ENCODE measurements at regions not wholly inside any gene's neighbourhood (a gene's known extent, or its start where the extent isn't known, plus 50 kb on each side); places are given as distances from the start of the nearest gene placed in this dataset.

GRCh38 chr5:173719731-173720082 is 103.3 kb upstream of the BOD1 start:
- no peak for DNase-seq (ENCODE audit: low read depth in 2 of 2)

GRCh38 chr5:173720286-173720952 is 104.0 kb upstream of the BOD1 start:
- DNase-seq (ENCODE audit: low read depth in 2 of 2), result no peak

- DNase-seq (ENCODE audit: low read depth in 2 of 2), result no peak
Observed at GRCh38 chr5:173720953-173721600, 104.6 kb upstream of the BOD1 start.

GRCh38 chr5:173721601-173722232 is 105.3 kb upstream of the BOD1 start:
- DNase-seq (ENCODE audit: low read depth in 2 of 2), result no peak

- no peak for DNase-seq (ENCODE audit: low read depth in 2 of 2)
Observed at GRCh38 chr5:173726846-173727557, 110.6 kb upstream of the BOD1 start.

- DNase-seq (ENCODE audit: low read depth in 2 of 2), result no peak
Observed at GRCh38 chr5:173727839-173728778, 111.7 kb upstream of the BOD1 start.

- DNase-seq (ENCODE audit: low read depth in 2 of 2), result no peak
Observed at GRCh38 chr5:173729079-173729765, 112.8 kb upstream of the BOD1 start.

GRCh38 chr5:173730632-173731298 is 114.3 kb upstream of the BOD1 start:
- no peak for DNase-seq (ENCODE audit: low read depth in 2 of 2)

- no peak for DNase-seq (ENCODE audit: low read depth in 2 of 2)
Observed at GRCh38 chr5:173733021-173733420, 116.6 kb upstream of the BOD1 start.

- DNase-seq (ENCODE audit: low read depth in 2 of 2), result no peak
Observed at GRCh38 chr5:173733425-173733824, 117.0 kb upstream of the BOD1 start.

- no peak for DNase-seq (ENCODE audit: low read depth in 2 of 2)
Observed at GRCh38 chr5:173733831-173734501, 117.5 kb upstream of the BOD1 start.

- no peak for DNase-seq (ENCODE audit: low read depth in 2 of 2)
Observed at GRCh38 chr5:173734716-173735115, 118.3 kb upstream of the BOD1 start.

- no peak for DNase-seq (ENCODE audit: low read depth in 2 of 2)
Observed at GRCh38 chr5:173735184-173735583, 118.7 kb upstream of the BOD1 start.

GRCh38 chr5:173735691-173736090 is 119.2 kb upstream of the BOD1 start:
- no peak for DNase-seq (ENCODE audit: low read depth in 2 of 2)

- DNase-seq (ENCODE audit: low read depth in 2 of 2), result no peak
Observed at GRCh38 chr5:173736374-173736773, 119.9 kb upstream of the BOD1 start.

GRCh38 chr5:173736923-173737412 is 120.5 kb upstream of the BOD1 start:
- DNase-seq (ENCODE audit: low read depth in 2 of 2), result no peak

- DNase-seq (ENCODE audit: low read depth in 2 of 2), result no peak
Observed at GRCh38 chr5:173739741-173740140, 123.3 kb upstream of the BOD1 start.

GRCh38 chr5:173740400-173740799 is 124.0 kb upstream of the BOD1 start:
- DNase-seq (ENCODE audit: low read depth in 2 of 2), result no peak

- no peak for DNase-seq (ENCODE audit: low read depth in 2 of 2)
Observed at GRCh38 chr5:173741087-173741486, 124.6 kb upstream of the BOD1 start.

Measured in fibroblast of skin of left quadriceps (primary cell).